Neural cell (in vitro differentiated cells): ENCODE measurements at regions not wholly inside any gene's neighbourhood (a gene's known extent, or its start where the extent isn't known, plus 50 kb on each side); places are given as distances from the start of the nearest gene placed in this dataset.
"Not testable (repeated sequence)": the region's sequence is repeated elsewhere in the genome, so short reads cannot be mapped to it uniquely, and the experiment has no call there.

Experiments used
- CTCF ChIP-seq: fragments of 450-650 bp; IDR thresholded peaks from 2 replicates; pipeline ENCODE4 v1.5.1; 2014; ENCODE audit warnings: antibody characterized with exemption, mild to moderate bottlenecking, moderate library complexity; ENCODE audit not compliant: poor library complexity, severe bottlenecking
- EP300 ChIP-seq: fragments of 450-650 bp; conservative IDR thresholded peaks from 2 replicates; pipeline ENCODE4 v1.6.1; 2014; ENCODE audit warnings: antibody characterized with exemption, mild to moderate bottlenecking, moderate library complexity; ENCODE audit not compliant: poor library complexity, severe bottlenecking
- EZH2 ChIP-seq: fragments of 200-600, 300-800 bp; shearing (Covaris generic), sonication (generic); IDR thresholded peaks from 2 replicates; pipeline ENCODE4 v1.6.1; 2014; ENCODE audit warnings: antibody characterized with exemption, low read length, borderline replicate concordance, mild to moderate bottlenecking; ENCODE audit not compliant: insufficient read depth, poor library complexity, severe bottlenecking
- MXI1 ChIP-seq: fragments of 450-650 bp; conservative IDR thresholded peaks from 2 replicates; pipeline ENCODE4 v1.6.1; 2014; ENCODE audit warnings: antibody characterized with exemption, mild to moderate bottlenecking; ENCODE audit not compliant: poor library complexity, severe bottlenecking
- POLR2AphosphoS5 ChIP-seq: IDR thresholded peaks from 2 replicates; pipeline ENCODE4 v1.6.1; 2012
- RAD21 ChIP-seq: fragments of 450-650 bp; conservative IDR thresholded peaks from 2 replicates; pipeline ENCODE4 v1.6.1; 2014; ENCODE audit warnings: antibody characterized with exemption, mild to moderate bottlenecking, moderate library complexity
- TAF1 ChIP-seq: IDR thresholded peaks from 2 replicates; pipeline ENCODE4 v1.6.1; 2012; ENCODE audit warnings: low read depth
- TF ChIP-seq, protein P1 (sequence below): IDR thresholded peaks from 2 replicates; pipeline ENCODE4 v1.6.1; 2012; ENCODE audit warnings: borderline replicate concordance

DNA sequence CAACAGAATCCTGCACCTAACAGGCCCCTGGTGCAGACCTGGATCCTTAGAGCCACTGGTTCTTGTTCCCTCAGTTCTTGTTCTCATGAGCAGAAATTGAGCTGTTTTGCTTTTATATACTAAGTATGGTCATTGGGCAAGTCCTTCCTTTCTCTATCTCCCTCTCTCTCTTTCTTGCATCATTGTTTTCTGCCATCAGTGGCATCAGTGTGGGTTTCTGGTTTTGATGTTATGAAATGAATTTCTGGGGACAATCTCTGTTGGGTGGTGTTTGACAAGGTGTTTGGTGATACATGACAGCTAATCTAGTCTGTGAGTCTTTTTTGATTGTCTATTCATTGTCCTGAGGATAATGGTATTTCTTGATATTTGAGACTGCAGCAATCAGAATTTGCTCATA, 168.0 kb upstream of the NOTCH2NLA start:
- TF ChIP-seq CTCF, TAF1, EZH2, POLR2AphosphoS5, RAD21, EP300, MXI1: not testable (repeated sequence)
- TF ChIP-seq, protein P1, sequence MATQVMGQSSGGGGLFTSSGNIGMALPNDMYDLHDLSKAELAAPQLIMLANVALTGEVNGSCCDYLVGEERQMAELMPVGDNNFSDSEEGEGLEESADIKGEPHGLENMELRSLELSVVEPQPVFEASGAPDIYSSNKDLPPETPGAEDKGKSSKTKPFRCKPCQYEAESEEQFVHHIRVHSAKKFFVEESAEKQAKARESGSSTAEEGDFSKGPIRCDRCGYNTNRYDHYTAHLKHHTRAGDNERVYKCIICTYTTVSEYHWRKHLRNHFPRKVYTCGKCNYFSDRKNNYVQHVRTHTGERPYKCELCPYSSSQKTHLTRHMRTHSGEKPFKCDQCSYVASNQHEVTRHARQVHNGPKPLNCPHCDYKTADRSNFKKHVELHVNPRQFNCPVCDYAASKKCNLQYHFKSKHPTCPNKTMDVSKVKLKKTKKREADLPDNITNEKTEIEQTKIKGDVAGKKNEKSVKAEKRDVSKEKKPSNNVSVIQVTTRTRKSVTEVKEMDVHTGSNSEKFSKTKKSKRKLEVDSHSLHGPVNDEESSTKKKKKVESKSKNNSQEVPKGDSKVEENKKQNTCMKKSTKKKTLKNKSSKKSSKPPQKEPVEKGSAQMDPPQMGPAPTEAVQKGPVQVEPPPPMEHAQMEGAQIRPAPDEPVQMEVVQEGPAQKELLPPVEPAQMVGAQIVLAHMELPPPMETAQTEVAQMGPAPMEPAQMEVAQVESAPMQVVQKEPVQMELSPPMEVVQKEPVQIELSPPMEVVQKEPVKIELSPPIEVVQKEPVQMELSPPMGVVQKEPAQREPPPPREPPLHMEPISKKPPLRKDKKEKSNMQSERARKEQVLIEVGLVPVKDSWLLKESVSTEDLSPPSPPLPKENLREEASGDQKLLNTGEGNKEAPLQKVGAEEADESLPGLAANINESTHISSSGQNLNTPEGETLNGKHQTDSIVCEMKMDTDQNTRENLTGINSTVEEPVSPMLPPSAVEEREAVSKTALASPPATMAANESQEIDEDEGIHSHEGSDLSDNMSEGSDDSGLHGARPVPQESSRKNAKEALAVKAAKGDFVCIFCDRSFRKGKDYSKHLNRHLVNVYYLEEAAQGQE = not testable (repeated sequence)
